OCI-M1 (cell line): ENCODE measurements at regions not wholly inside any gene's neighbourhood (a gene's known extent, or its start where the extent isn't known, plus 50 kb on each side); places are given as distances from the start of the nearest gene placed in this dataset.
"Not testable (repeated sequence)": the region's sequence is repeated elsewhere in the genome, so short reads cannot be mapped to it uniquely, and the experiment has no call there.

Experiments
- DNase-seq: peaks from one replicate; lab custom pipeline; 2025; lab: John Stamatoyannopoulos, UW

GRCh38 chr10:33506391-33506790 lies 171.9 kb upstream of the NRP1 start:
- DNase-seq, result no peak

- no peak for DNase-seq
These were observed 166.7 kb upstream of the NRP1 start for GRCh38 chr10:33501161-33501560.

- no peak for DNase-seq
These were observed 164.0 kb upstream of the NRP1 start for GRCh38 chr10:33498391-33498891.

- DNase-seq, result peak; percentile 18
These were observed 162.9 kb upstream of the NRP1 start for GRCh38 chr10:33497338-33497737.

- DNase-seq, result no peak
These were observed 161.6 kb upstream of the NRP1 start for GRCh38 chr10:33496096-33496495.

- no peak for DNase-seq
These were observed 160.3 kb upstream of the NRP1 start for GRCh38 chr10:33494694-33495265.

GRCh38 chr10:33493978-33494377 lies 159.5 kb upstream of the NRP1 start:
- DNase-seq, result no peak

GRCh38 chr10:33493497-33493896 lies 159.0 kb upstream of the NRP1 start:
- DNase-seq, result no peak

GRCh38 chr10:33492701-33493345 lies 158.4 kb upstream of the NRP1 start:
- DNase-seq, result no peak

- DNase-seq, result no peak
These were observed 155.2 kb upstream of the NRP1 start for GRCh38 chr10:33489501-33490176.

- peak; percentile 68 for DNase-seq
These were observed 152.7 kb upstream of the NRP1 start for GRCh38 chr10:33487014-33487776.

- no peak for DNase-seq
These were observed 150.8 kb upstream of the NRP1 start for GRCh38 chr10:33485276-33485675.

GRCh38 chr10:33484787-33485186 lies 150.3 kb upstream of the NRP1 start:
- DNase-seq, result no peak

- no peak for DNase-seq
These were observed 149.3 kb upstream of the NRP1 start for GRCh38 chr10:33483816-33484190.

GRCh38 chr10:33483124-33483815 lies 148.8 kb upstream of the NRP1 start:
- no peak for DNase-seq

- DNase-seq, result no peak
These were observed 148.0 kb upstream of the NRP1 start for GRCh38 chr10:33482486-33482885.

GRCh38 chr10:33481184-33481583 lies 146.7 kb upstream of the NRP1 start:
- no peak for DNase-seq

- DNase-seq, result not testable (repeated sequence)
These were observed 145.9 kb upstream of the NRP1 start for GRCh38 chr10:33480417-33480816.

- no peak for DNase-seq
These were observed 144.2 kb upstream of the NRP1 start for GRCh38 chr10:33478675-33479125.

GRCh38 chr10:33478089-33478674 lies 143.7 kb upstream of the NRP1 start:
- no peak for DNase-seq

GRCh38 chr10:33477291-33478088 lies 143.0 kb upstream of the NRP1 start:
- DNase-seq, result no peak
